ENCODE measurements at regions not wholly inside any gene's neighbourhood (a gene's known extent, or its start where the extent isn't known, plus 50 kb on each side); places are given as distances from the start of the nearest gene placed in this dataset.

DNA sequence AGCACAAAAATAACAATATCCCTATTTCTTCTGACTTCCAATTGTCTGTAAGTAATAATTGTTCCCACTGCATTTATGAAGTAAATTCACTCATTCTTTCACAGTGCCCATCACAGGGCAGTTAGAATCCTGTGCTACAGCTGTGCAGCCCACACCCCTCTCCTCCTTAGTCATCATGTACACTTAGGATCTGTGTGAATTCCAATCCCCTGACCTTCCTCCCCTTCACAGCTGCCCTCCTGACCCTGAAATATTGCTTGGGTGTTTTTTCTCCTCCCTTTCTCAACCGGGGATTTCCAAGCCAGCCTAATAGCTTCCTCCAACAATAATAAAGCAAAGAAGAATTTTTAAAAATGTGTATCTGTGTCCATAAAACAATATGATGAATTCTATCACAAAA is 91.5 kb upstream of the BEND6 start:
- no peak for DNase-seq

- DNase-seq, result no peak
Measured at GRCh38 chr6:56862415-56863175, 92.3 kb upstream of the BEND6 start.

- DNase-seq, result no peak
Measured at GRCh38 chr6:56860475-56860874, 94.4 kb upstream of the BEND6 start.

DNA sequence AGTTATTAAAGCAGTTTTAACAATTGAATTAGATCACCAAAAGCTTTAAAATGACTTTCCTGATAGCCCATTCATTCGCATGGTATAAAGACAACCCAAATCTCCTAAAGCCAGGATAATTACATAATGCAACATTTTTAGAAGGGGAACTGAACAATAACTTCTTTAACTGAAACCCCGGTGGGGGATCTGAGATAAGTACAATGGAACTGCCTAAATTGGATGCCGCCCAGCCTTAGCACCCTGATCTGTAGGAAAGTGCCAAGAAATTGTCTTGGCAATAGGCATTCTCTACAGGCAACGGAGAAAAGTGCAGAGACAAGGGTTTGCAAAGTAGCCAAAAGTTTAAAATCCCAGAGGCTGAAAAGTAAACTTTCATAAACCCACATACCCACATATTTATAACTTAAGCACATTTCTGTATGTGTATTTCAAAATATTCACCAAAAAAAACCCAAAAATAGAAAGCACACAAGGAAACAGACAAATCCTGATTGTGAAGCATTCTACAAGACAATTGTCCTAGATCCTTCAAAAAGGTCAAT is 98.8 kb upstream of the BEND6 start:
- DNase-seq, result no peak

GRCh38 chr6:56854086-56854485 is 100.8 kb upstream of the BEND6 start:
- DNase-seq, result no peak

DNA sequence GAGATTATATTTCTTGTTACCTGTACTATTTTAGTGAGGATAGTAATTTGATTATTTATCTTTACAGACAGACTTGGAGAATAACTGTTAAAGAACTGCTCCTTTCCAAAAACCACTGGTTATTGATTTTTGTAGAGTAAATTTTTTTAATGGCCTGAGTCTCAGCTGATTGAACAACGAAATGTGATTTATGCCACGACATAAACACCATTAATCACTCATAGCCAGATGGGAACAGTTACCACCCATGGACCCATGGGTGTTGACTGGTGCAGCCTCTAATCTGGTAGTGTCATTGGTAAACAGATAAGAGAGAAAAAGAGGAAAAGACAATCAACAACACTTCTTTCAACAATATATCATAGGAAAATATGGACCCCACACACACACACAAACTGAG is 101.4 kb upstream of the BEND6 start:
- DNase-seq, result no peak

GRCh38 chr6:56852260-56853010 is 102.5 kb upstream of the BEND6 start:
- no peak for DNase-seq

DNA sequence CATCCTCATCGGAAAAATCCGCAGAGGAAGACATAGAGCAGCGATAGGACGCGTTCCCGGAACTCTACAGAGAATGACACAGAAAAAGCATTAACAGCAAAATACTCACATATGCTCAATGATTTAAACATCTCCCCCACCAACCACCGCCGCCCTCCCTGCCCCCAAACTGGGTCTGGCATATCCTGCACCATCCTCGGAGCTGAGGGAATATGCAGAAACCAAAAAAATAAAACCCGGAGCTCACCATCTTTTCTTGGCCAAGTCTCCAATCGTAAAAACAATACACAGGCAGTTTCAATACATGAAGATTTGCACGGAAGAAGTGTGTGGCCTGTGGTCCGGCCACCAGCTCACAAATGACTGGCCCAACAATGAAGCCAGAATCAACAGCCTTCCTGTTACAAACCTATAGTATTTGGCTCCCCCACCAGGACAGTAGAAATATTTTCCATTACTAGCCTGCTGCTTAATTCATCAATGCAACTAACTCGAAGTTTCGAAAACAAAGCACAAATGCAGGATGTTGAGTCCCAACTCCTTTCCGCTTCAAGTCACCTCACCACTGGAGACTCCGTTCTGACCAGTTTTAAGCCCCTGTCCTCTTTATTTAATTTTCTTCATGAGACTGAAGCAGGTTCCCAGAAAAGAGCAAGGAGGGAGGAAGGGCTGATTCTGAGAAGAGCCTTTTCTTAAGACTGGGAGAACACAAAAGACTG is 103.2 kb upstream of the BEND6 start:
- no peak for DNase-seq

DNA sequence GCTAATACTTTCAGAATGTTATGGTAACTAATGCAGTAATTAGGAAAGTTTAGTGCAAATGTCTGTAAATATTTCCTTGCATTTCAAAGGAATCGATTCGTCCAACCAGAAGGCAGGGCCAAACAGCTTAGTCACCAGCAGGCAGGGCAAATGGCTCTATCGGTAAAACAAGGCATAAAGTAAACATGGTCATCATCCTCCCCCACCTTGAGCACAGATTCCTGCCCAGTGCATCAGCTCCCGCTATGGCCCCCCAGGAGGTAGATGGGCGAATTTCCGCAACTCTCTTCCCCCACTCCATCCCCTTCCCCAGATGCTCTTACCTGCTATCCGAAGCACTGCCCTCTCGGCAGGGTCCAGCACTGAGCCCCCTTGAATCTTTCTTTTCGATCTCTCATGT is 103.8 kb upstream of the BEND6 start:
- DNase-seq, result no peak

- DNase-seq, result no peak
Measured at GRCh38 chr6:56850626-56851025, 104.3 kb upstream of the BEND6 start.

- DNase-seq, result no peak
Measured at GRCh38 chr6:56849896-56850295, 105.0 kb upstream of the BEND6 start.

DNA sequence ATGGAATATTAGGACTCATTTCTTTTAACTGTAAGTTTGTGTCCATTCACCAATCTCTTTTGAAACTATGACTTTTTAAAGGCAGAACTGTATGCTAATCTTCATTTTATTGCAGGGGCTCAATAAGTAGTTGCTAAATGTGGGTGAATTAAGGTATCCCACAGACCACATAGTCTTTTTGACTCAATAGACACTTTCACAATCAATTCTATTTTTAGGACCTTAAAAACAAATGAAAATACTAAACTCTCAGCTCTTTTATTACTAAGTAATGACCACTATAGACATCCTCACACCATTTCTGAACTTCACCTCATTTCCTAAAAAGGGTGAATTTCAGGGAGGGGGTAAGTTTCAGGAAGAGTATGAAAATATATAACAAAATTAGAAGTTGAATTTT is 106.8 kb upstream of the BEND6 start:
- no peak for DNase-seq

DNA sequence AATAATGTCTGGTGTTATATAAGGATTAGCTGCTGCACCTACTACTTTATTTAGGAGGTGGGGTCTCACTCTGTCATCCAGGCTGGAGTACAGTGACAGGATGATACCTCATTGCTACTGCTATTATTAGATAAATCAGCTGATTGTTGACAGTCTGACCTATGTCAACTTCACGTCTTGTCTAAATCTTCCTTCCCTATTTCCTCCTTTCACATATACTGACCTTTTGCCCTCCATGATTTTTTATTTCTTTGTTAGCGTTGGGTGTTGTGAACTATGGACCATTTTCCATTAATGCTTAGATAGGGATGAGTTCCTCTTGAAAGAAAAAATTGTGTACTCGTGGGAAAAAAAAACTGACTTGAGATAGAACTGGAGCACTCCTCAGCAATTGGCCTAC is 109.9 kb upstream of the BEND6 start:
- no peak for DNase-seq

DNA sequence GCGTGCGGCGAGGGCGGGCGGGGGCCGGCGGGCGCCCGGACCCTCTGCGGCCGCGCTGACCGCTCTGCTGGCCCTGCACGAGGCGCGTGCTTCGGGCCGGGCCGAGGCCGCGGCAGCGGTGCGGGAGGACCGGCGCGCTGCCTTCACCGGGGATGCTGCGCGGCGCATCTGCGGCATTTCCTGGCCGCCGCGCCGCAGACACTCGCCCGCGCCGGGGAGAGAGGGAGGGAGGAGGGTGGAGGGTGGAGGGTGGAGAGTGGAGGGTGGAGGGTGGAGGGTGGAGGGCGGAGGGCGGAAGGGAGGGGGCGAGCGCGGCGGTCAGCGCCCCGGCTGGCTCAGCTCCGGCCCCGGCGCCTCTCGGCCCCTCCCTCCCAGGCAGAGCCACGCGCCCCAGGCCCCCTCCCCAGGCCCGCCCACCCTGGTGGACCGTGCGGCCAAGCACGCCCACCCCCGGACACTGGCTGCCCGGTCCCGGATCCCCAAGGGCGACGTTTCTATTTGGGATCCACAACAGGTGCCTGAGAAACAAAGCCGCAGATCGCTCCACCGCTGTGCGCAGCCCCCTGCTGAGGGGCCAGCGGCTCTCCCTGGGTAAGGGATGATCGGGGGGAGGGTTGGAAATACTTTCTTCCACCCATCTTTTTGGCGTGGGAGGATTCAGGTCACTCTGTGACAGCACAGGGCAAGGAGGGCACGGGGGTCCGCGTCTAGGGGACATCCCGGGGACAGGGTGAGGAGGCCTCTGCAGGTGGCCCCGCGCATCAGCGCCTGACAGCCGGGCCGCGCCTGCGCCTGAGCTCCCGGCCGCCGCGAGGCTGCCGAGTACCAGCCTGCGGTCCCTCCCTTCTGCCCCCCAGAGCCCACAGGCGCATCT is 111.2 kb upstream of the BEND6 start:
- DNase-seq, result peak; percentile 10

- no peak for DNase-seq
Measured at GRCh38 chr6:56842686-56843475, 112.0 kb upstream of the BEND6 start.

DNA sequence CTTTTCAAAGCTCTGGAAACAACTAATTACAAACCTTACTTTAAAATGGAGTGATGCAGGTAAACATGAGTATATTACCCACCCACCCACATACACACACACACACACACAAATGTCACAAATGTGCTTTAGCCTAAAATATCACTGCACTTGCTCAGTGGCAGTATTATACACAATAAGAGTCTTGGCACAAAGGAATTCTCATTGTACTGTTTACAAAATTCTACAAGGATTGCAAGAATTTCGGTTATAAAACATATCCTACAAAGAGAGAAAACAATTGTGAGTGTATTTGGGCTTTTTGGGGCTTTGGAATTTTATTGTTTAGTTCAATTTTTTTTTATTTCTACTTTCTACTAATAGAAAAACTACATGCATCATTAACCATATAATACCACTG is 113.2 kb upstream of the BEND6 start:
- DNase-seq, result no peak

DNA sequence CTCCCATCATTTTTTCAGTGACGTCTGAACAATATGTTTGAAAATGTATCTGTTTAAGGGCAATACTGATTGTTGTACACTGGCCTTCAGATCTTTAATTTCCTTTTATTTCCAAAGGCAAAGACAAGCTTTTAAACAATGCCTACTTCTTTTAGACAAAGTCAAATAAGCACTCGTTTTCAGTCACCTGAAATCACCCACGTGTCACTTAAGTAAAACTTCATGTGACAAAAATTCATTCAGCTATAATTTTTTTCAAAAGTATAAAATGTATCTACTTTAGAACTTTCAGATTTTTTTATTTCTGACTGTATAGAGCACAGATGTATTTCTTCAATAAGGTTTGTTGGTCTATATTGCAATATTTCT is 113.5 kb upstream of the BEND6 start:
- no peak for DNase-seq

DNA sequence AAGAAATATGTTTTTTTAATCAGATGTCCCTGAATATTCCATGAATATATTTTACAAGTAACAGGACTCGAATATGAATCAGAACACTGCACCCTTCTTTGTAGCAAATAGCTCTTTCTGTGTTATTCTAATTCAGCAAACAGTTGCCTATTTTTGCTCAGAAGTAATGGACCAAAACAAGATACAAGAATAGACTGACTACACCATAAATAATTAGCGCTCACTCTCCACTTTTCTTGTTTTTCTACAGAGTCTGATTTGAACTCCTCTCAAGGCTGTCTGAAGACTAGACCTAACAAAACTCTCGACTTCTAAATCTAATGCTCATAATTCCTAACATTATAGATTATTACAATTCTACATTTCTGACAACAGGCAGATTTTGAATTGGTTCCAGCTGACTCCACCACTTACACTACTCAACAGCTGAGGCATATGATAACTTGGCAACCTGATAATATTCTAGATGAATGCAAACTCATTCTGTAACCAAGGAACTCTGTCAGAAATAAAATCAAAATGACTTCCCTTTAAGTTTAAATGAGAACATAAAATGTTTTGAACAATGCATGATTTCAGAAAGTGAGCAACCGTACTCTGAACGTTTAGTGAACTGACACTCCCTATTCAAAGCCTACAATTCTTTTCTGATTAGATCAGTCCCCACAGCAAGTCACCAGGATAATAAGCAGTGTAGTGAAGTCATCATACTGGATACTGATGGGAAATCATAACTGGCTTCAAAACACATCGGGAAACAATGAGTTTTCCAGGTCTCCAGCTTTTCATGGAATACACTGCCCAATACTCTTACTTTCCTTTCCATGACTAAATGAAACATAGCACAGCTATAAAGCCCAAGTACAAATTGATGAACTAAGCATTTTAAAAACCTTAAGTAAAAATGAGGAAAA is 114.2 kb upstream of the BEND6 start:
- no peak for DNase-seq

DNA sequence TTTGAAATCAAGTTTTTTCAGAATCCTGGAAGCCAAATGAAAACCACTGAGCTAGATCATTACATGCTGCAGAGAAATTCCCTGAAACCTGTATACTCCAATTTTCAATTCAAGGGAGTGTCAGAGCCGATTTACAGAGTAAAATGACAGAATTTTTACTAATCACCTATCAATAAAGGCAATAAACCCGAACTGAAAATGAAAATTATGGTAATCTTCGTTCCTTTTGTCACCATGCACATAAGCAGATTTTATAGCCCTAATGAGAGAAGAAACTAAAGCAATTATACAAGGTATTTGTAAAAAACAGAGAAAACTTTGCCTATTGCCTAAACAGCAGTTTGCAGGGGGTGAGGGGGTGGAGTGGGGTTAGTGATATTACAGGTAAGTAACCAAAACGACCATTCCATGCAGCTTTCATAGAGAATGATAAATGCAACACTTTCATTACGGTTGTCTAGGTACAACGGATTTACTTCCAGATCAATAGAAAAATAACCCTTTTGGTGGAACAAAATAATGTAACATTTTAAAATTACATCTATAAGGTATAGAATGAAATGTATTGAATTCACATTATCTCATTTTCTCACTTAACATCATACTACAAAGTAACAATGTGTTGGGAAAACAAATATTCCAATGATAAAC is 115.2 kb upstream of the BEND6 start:
- no peak for DNase-seq

DNA sequence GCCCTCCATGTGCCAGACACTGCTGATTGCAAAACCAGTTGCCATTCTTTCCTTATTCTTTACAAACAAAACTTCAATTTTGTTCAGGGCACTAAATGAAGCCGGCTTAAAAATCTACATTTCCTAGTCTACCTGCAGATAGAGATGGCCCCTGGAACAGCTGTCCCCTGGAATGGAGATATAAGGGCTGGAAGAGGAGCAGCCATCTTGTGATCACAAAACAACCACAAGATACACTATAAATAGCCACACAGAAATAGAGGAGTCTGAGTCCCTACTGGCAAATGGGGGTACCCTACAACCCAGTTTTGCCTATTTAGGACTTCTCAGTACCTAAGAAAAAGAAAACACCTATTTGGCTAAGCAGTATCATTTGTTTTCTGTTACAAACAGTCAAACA is 115.9 kb upstream of the BEND6 start:
- no peak for DNase-seq

Measured in NCI-H1048 (cell line).